ENCODE measurements at regions not wholly inside any gene's neighbourhood (a gene's known extent, or its start where the extent isn't known, plus 50 kb on each side); places are given as distances from the start of the nearest gene placed in this dataset.
"Not testable (repeated sequence)": the region's sequence is repeated elsewhere in the genome, so short reads cannot be mapped to it uniquely, and the experiment has no call there.

- DNase-seq (ENCODE audit: low read depth), result not testable (repeated sequence)
Measured at GRCh38 chr6:125591796-125592195, 157.6 kb upstream of the HEY2 start.

GRCh38 chr6:125593746-125594145, 155.7 kb upstream of the HEY2 start:
- DNase-seq (ENCODE audit: low read depth), result no peak

GRCh38 chr6:125596020-125596419, 153.4 kb upstream of the HEY2 start:
- DNase-seq (ENCODE audit: low read depth), result no peak

- no peak for DNase-seq (ENCODE audit: low read depth)
Measured at GRCh38 chr6:125597411-125598253, 151.8 kb upstream of the HEY2 start.

GRCh38 chr6:125598422-125598821, 151.0 kb upstream of the HEY2 start:
- peak; percentile 50 for DNase-seq (ENCODE audit: low read depth)

- DNase-seq (ENCODE audit: low read depth), result no peak
Measured at GRCh38 chr6:125604257-125604656, 145.2 kb upstream of the HEY2 start.

- DNase-seq (ENCODE audit: low read depth), result peak; percentile 20
Measured at GRCh38 chr6:125611573-125612344, 137.7 kb upstream of the HEY2 start.

GRCh38 chr6:125612345-125612846, 137.0 kb upstream of the HEY2 start:
- DNase-seq (ENCODE audit: low read depth), result no peak

- DNase-seq (ENCODE audit: low read depth), result no peak
Measured at GRCh38 chr6:125618629-125619028, 130.8 kb upstream of the HEY2 start.

GRCh38 chr6:125623085-125623484, 126.3 kb upstream of the HEY2 start:
- DNase-seq (ENCODE audit: low read depth), result no peak

- DNase-seq (ENCODE audit: low read depth), result no peak
Measured at GRCh38 chr6:125631165-125631564, 118.3 kb upstream of the HEY2 start.

- not testable (repeated sequence) for DNase-seq (ENCODE audit: low read depth)
Measured at GRCh38 chr6:125636011-125636410, 113.4 kb upstream of the HEY2 start.

GRCh38 chr6:125636671-125637070, 112.8 kb upstream of the HEY2 start:
- no peak for DNase-seq (ENCODE audit: low read depth)

- DNase-seq (ENCODE audit: low read depth), result no peak
Measured at GRCh38 chr6:125637207-125637606, 112.2 kb upstream of the HEY2 start.

- no peak for DNase-seq (ENCODE audit: low read depth)
Measured at GRCh38 chr6:125639466-125640020, 109.9 kb upstream of the HEY2 start.

- DNase-seq (ENCODE audit: low read depth), result no peak
Measured at GRCh38 chr6:125640441-125641150, 108.8 kb upstream of the HEY2 start.

- DNase-seq (ENCODE audit: low read depth), result not testable (repeated sequence)
Measured at GRCh38 chr6:125643967-125644661, 105.3 kb upstream of the HEY2 start.

GRCh38 chr6:125647391-125647790, 102.0 kb upstream of the HEY2 start:
- no peak for DNase-seq (ENCODE audit: low read depth)

- DNase-seq (ENCODE audit: low read depth), result not testable (repeated sequence)
Measured at GRCh38 chr6:125653752-125654151, 95.7 kb upstream of the HEY2 start.

- no peak for DNase-seq (ENCODE audit: low read depth)
Measured at GRCh38 chr6:125655511-125655910, 93.9 kb upstream of the HEY2 start.

- no peak for DNase-seq (ENCODE audit: low read depth)
Measured at GRCh38 chr6:125656287-125656870, 93.1 kb upstream of the HEY2 start.

Measured in iris pigment epithelial cell (primary cell).